HG03354 (cell line): ENCODE measurements at regions not wholly inside any gene's neighbourhood (a gene's known extent, or its start where the extent isn't known, plus 50 kb on each side); places are given as distances from the start of the nearest gene placed in this dataset.
A peak's percentile ranks its signal among the peaks of the same experiment; 100 is the strongest.
"Not testable (repeated sequence)": the region's sequence is repeated elsewhere in the genome, so short reads cannot be mapped to it uniquely, and the experiment has no call there.

Source experiments
- ATAC-seq: cut with Tn5 transposase; IDR thresholded peaks from one replicate; pipeline ENCODE4 v1.9.1; 2021; ENCODE audit warnings: mild to moderate bottlenecking; ENCODE audit not compliant: unreplicated experiment, poor library complexity, severe bottlenecking

DNA sequence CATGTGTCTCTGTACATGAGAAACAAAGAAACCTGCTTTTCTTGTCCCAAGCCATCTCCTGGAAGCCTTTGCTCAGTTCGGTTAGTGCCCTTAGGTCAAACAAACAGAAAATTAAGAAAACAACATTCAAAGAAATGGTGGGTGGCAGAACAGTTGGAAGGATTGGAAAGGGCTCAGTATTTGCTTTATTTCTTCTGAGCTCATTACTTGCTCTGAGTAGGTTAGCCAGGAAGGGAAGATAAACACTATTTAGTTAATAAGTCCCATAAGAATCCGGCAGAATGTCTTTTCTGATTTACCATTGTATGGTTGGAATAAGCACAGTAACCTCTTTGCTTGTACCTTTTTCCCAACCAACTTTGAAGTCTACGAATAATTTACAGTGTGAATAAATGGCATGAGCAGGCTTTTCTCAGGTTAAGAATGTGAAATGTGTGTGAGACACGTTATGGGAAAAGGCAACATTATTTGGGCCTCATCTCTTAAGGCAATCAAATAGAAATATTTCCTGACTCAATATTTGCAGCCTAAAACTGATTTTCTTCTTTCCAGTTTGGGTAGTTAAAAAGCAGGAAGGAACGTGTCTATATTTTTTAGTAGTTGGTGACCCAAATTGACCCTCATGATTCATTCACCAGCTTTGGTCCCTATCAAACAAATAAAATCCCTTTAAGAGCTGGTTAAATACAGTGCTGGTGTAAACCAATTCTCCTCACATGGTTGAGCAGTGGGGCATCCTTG lies 158.5 kb downstream of the DKK1 start:
- ATAC-seq: no peak

GRCh38 chr10:52474265-52474664 lies 160.2 kb downstream of the DKK1 start:
- ATAC-seq: no peak

DNA sequence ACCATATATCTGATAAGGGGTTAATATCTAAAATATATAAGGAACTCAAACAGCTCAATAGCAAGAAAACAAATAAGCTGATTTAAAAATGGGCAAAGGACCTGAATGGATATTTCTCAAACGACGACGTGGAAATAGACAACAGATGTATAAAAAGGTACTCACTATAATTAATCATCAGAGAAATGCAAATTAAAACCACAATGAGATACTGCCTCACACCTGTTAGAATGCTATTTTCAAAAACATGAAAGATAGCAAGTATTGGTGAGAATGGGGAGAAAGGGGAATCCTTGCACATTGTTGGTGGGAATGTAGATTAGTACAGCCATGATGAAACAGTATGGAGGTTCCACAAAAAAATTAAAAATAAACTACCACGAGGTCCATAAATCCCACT lies 163.2 kb downstream of the DKK1 start:
- peak; percentile 59 for ATAC-seq

GRCh38 chr10:52479567-52479966 lies 165.5 kb downstream of the DKK1 start:
- no peak for ATAC-seq

DNA sequence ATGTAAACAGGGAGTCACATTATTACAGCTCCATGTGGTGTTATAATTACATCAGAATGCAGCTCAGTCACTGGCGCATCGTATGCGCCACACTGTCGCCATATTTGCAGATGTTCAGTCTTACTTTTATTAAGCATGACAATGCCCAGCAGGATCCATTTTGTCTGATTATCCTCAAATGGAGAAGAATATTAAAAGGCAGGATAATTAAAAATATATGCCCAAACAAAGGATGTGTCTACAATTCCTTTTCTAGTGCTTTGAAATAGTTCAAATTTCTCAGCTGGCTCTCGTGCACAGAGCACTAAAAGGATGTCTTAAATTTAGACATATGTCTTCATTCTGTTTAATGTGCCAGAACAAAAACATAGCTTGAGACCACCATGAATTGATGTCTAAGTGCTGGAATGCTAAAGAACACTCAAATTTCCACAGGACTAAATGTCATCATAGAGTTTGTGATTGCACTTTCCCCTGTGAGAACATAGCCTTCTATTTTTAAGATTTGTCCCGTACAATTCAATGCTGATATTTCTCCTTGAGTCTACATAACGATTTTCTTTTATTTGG lies 168.0 kb downstream of the DKK1 start:
- ATAC-seq: no peak

DNA sequence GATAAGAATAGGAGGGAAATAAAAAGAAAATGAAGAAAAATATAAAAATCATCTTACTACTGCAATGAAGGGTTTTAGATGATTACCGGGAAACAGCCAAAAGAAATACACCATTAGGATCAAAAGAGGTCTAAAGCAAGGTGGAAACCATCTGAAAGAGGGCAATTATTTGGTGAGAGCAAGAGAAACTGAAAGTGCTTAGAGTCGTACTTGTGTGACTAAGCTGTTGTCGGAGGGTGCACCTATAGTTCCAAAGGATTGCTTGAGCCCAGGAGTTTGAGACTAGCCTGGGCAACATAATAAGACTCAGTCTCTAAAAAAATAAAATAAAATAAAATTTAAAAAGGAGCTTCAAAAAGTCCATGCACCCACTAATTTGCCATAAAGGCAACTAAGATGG lies 169.5 kb downstream of the DKK1 start:
- peak; percentile 61 for ATAC-seq

GRCh38 chr10:52484206-52485065 lies 170.4 kb downstream of the DKK1 start:
- ATAC-seq: no peak

DNA sequence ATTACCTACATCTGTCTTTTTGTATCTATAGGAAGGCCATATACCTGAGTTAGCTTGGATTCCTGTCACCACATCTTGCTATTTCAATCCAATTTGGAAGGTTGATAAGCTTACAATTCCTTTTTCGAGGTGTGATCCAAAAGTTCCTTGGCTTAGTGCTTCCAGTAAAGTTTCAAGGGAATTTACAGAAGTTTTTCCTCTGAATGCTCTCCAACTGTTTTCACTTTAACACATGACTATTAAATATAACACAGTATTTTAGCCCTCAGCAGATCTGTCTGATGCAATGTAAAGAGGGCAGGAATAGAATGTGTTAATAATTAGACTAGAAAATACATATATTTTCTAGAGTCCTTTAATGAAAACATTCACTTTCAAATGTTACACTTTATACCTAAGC lies 171.4 kb downstream of the DKK1 start:
- ATAC-seq: no peak

- ATAC-seq: no peak
These were observed 172.9 kb downstream of the DKK1 start for GRCh38 chr10:52486840-52487611.

GRCh38 chr10:52488606-52489485 lies 174.8 kb downstream of the DKK1 start:
- peak; percentile 70 for ATAC-seq

DNA sequence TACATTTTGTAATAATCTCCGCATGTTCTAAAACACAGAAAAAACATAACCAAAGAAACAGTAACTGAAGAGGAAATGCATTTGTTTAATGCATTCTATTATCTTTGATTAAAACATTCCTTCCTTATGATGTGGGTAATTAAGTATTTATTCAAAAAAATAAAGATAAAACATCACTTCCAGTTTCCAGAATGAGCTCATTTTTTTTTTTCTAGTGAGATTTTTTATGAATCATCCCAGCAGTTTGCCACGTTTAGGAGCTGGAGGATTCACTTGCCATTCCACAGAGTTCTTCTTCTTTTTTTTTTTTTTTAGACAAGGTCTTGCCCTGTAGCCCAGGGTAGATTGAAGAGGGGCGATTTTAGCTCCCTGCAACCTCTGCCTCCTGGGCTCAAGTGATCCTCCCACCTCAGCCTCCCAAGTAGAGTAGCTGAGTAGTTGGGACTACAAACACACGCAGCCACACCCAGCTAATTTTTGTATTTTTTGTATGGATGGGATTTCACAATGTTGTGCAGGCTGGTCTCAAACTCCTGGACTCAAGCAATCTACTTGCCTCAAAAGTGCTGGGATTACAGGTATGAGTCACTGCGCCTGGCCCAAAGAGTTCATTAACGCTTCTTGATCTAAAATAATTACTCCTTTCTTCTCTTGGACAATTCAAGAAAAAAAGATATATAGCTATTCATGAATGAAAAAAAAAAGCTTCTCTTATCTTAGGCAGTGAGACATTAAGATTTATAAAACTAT lies 177.3 kb downstream of the DKK1 start:
- ATAC-seq: no peak

- ATAC-seq: no peak
These were observed 185.2 kb downstream of the DKK1 start for GRCh38 chr10:52499281-52499680.

GRCh38 chr10:52500476-52500875 lies 186.4 kb downstream of the DKK1 start:
- no peak for ATAC-seq

GRCh38 chr10:52502237-52502636 lies 188.2 kb downstream of the DKK1 start:
- no peak for ATAC-seq

DNA sequence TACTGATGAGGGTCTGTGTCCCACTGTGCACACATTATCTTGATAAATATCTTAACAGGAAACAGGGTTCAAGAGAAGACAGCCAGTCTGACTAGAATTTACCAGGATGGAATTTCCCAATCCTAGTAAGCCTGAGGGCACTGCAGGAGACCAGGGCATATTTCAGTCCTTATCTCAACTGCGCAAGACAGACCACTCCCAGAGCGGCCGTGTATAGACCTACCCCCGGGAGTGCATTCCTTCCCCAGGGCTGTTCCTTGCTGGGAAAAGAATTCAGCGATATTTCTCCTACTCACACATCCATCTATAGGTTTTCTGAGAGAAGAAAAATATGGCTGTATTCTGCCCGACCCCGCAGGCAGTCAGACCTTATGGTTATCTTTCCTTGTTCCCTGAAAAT lies 191.3 kb downstream of the DKK1 start:
- ATAC-seq: not testable (repeated sequence)

DNA sequence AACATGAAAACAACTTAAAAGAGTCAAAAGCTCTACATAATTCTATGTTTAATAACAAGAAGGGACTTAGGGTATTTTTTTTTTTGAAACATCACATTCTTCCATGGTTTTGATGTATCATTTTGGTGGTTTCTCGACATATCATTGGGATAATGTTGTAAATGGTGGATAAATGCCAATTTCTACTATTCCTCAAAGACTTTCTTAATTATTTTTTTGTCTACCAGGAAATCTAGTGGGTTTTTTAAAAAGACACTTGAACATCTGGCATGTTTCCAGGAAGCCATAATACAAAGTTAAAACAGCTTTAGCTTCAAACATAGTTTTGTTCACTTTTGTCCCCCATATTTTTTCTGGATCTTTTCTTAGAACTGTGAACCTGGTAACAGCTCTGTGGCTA lies 200.4 kb downstream of the DKK1 start:
- no peak for ATAC-seq

DNA sequence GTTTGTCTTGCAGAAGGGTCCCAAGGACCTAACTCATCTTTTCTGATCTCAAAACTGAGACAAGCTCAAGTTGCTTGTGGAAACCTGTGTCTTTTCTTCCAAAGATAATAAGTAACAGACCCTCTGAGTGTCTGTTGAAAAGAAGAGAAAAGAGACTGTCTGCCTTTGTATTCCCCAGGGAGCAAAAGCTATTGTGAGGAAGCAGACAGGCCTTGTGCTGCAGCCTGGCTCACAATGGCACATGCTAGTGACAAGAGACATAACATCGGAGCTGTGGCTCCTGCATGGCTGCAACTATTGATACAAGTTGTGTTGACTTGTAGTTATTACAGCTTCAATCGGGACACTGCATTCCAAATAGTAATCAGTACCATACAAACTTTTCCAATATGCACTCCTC lies 202.9 kb downstream of the DKK1 start:
- no peak for ATAC-seq

GRCh38 chr10:52523696-52524095 lies 209.6 kb downstream of the DKK1 start:
- no peak for ATAC-seq
